Mesothelial cell of epicardium (in vitro differentiated cells): ENCODE measurements at regions not wholly inside any gene's neighbourhood (a gene's known extent, or its start where the extent isn't known, plus 50 kb on each side); places are given as distances from the start of the nearest gene placed in this dataset.

Experiments
- DNase-seq, 2 experiments: peaks; one replicate each; pipeline ENCODE4 v3.0.0; 2021; ENCODE audit warnings: low spot score in 2 of 2; ENCODE audit not compliant: unreplicated experiment in 2 of 2
- H3K27ac Mint-ChIP-seq: 2 replicates; pipeline ENCODE4 v1.8.0; 2021; ENCODE audit warnings: mixed read lengths
- H3K27me3 Mint-ChIP-seq: 2 replicates; pipeline ENCODE4 v1.8.0; 2021; ENCODE audit warnings: low read depth, mixed read lengths
- H3K36me3 Mint-ChIP-seq: 2 replicates; pipeline ENCODE4 v1.8.0; 2021; ENCODE audit warnings: mixed read lengths
- H3K4me1 Mint-ChIP-seq: 2 replicates; pipeline ENCODE4 v1.8.0; 2021; ENCODE audit warnings: mixed read lengths
- H3K4me3 Mint-ChIP-seq: 2 replicates; pipeline ENCODE4 v1.8.0; 2021; ENCODE audit warnings: mild to moderate bottlenecking, moderate library complexity, mixed read lengths
- H3K9me3 Mint-ChIP-seq: 2 replicates; pipeline ENCODE4 v1.8.0; 2021; ENCODE audit warnings: mixed read lengths
- CTCF ChIP-seq: fragments of 200-600 bp; sonication (generic); IDR thresholded peaks from one replicate; pipeline ENCODE4 v1.5.0; 2021; ENCODE audit warnings: antibody characterized with exemption; ENCODE audit not compliant: unreplicated experiment

GRCh38 chr20:50395251-50395729 is 114.9 kb upstream of the PTPN1 start:
- no peaks in the 10 kb centered on the region for H3K27me3 Mint-ChIP-seq
- no peaks in the 10 kb centered on the region for H3K36me3 Mint-ChIP-seq
- H3K27ac Mint-ChIP-seq, result no peak overlapping the region
- no peak for TF ChIP-seq CTCF
- H3K9me3 Mint-ChIP-seq, result no peaks in the 10 kb centered on the region
- no peak for DNase-seq
- peaks cover 5% of the 10 kb centered on the region for H3K4me1 Mint-ChIP-seq
- no peak overlapping the region for H3K4me3 Mint-ChIP-seq

- Mint-ChIP-seq H3K9me3 (no peaks in the 10 kb centered on the region), H3K4me3 (no peak overlapping the region), H3K4me1 (peaks cover 10% of the 10 kb centered on the region), H3K36me3 (no peaks in the 10 kb centered on the region), H3K27ac (no peak overlapping the region), H3K27me3 (no peaks in the 10 kb centered on the region)
- no peak for TF ChIP-seq CTCF
- DNase-seq, result no peak
These were observed 114.2 kb upstream of the PTPN1 start for GRCh38 chr20:50395914-50396488.

DNA sequence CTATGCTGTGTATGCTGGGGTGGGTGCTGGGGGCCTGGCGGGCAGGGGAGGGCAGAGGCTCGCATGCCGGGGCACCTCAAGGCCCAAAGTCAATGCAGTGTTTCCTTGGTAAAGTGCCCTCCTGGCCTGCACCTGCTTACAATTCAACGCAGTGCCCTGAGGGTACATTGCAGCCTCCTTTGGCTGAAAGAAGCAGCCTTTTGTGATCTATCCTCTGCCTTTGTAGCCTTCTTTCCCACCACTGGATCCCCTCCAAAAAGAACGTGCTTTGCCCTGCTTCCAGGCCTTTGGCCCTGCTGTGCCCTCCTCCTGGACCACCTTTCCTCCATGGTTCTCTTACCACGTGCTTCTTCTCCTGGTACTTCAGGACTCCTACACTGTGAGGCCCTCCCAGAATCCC is 113.6 kb upstream of the PTPN1 start:
- DNase-seq, result no peak
- no peaks in the 10 kb centered on the region for H3K9me3 Mint-ChIP-seq
- no peak for TF ChIP-seq CTCF
- no peak overlapping the region for H3K4me3 Mint-ChIP-seq
- H3K4me1 Mint-ChIP-seq, result peaks cover 10% of the 10 kb centered on the region
- no peaks in the 10 kb centered on the region for H3K36me3 Mint-ChIP-seq
- no peak overlapping the region for H3K27ac Mint-ChIP-seq
- no peaks in the 10 kb centered on the region for H3K27me3 Mint-ChIP-seq

GRCh38 chr20:50397058-50397457 is 113.1 kb upstream of the PTPN1 start:
- Mint-ChIP-seq H3K4me3 (no peak overlapping the region), H3K9me3 (no peaks in the 10 kb centered on the region), H3K4me1 (peaks cover 10% of the 10 kb centered on the region), H3K27me3 (no peaks in the 10 kb centered on the region), H3K36me3 (no peaks in the 10 kb centered on the region), H3K27ac (no peak overlapping the region)
- TF ChIP-seq CTCF, result no peak
- DNase-seq, result no peak

- Mint-ChIP-seq H3K9me3 (no peaks in the 10 kb centered on the region), H3K27ac (no peak overlapping the region), H3K4me3 (no peak overlapping the region), H3K4me1 (peaks cover 10% of the 10 kb centered on the region), H3K27me3 (no peaks in the 10 kb centered on the region), H3K36me3 (no peaks in the 10 kb centered on the region)
- TF ChIP-seq CTCF, result no peak
- no peak for DNase-seq
These were observed 112.1 kb upstream of the PTPN1 start for GRCh38 chr20:50398064-50398463.

- H3K4me3 Mint-ChIP-seq, result no peak overlapping the region
- no peaks in the 10 kb centered on the region for H3K9me3 Mint-ChIP-seq
- DNase-seq, result no peak
- no peaks in the 10 kb centered on the region for H3K36me3 Mint-ChIP-seq
- TF ChIP-seq CTCF, result no peak
- no peak overlapping the region for H3K27ac Mint-ChIP-seq
- peaks cover 10% of the 10 kb centered on the region for H3K4me1 Mint-ChIP-seq
- no peaks in the 10 kb centered on the region for H3K27me3 Mint-ChIP-seq
These were observed 111.7 kb upstream of the PTPN1 start for GRCh38 chr20:50398471-50398820.
